ENCODE measurements at regions not wholly inside any gene's neighbourhood (a gene's known extent, or its start where the extent isn't known, plus 50 kb on each side); places are given as distances from the start of the nearest gene placed in this dataset.
A peak's percentile ranks its signal among the peaks of the same experiment; 100 is the strongest.

DNA sequence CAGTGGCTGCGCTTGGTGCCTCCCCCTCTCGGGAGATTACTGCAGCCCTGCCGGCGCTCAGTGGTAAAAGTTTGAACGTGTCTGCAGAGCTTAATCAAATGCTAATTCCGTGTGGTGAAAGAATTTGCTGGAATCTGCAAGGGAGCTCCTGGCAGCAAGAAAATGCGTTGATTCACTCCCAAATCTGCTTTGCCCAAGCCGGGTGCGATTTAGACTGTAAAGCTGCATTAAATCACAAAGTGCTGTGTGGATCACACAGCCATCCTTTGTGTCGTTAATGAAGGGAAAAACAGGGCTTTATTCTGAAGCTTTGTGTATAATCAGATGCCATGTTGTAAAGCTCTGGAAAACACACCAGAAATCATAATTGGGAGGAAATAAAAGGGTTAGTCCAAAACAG, 444.1 kb downstream of the BCOR start:
- no peak for DNase-seq

DNA sequence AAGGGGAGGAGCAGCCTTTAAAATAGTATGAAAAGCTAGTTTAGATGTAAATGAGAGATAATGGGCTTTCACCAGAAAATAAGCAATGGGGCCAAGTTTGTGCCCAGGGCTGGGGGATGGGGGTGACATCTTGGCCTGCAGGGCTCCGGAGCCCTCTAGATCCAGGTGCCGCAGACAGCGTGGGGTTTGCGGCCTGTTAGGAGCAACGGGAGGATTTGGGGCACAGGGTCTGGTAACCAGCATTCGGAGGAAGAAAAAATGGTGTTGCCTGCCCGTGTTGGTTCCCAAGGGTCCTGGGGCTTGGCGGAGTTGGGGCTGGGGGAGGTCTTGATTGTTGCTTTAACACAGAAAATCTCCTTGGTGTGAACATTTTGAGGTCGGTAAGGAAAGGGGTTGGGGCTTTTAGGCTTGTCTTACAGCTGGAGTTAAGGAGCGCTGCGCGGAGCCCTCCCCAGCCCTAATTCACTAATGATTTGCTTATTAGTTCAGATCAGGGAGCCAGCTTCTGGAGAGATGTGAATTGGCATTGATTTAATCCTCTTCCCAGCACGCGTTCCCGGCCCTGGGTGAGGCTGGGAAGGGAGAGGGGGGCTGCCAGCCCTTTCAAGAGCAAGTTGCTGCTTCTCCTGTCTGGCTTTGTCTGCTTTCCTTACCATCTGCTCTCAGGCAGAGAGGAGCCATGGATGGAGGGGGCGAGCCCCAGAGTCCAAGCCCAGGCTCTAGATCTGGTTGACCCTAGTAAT, 443.4 kb downstream of the BCOR start:
- no peak for DNase-seq

DNA sequence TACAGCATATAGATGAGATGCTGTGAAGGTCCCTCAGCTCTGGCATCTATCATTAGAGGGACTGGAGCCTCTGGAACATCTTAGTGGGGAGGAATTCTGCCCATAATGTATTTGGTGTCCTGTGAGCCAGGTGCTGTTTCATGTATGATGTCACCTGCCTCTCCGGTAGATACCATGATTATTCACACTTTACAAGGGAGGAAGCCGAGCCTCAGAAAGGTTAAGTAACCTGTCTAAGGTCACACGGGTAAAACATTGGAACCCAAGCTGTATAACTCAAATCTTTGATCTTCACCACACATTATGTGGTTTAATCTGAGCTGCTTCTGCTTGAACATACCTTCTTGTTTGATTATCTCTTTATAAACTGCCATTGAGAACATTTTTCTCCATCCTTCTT, 442.8 kb downstream of the BCOR start:
- DNase-seq: no peak

DNA sequence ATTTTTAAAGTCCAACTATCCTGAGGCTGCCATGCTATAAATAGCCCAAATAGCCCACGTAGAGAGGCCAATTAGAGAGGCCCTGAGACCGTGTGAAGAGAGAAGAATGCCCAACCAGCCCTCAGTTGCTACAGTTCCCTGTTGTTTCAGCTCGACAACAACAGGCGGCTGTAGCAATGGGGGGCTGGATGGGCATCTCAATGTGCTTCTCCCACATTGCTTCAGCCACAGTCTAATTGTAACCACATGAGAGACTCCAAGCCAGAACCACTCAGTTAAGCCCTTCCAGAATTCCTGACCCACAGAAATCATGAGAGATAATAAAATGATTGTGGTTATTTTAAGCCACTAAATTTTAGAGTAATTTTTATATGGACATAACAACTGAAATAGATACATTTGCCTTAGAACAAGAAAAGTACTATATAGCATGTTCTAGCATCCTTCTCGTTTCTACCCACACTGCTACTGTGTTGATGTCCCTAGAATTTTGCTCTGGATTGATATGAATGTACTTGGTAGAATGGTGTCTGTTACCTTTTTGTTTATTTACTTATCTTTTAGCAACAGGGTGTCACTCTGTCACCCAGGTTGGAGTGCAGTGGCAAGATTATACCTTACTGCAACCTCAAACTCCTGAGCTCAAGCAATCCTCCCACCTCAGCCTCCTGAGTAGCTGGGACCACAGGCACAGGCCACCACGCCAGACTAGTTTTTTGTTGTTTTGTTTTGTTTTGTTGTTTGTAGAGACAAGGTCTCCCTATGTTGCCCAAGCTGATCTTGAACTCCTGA, 436.4 kb downstream of the BCOR start:
- no peak for DNase-seq

DNA sequence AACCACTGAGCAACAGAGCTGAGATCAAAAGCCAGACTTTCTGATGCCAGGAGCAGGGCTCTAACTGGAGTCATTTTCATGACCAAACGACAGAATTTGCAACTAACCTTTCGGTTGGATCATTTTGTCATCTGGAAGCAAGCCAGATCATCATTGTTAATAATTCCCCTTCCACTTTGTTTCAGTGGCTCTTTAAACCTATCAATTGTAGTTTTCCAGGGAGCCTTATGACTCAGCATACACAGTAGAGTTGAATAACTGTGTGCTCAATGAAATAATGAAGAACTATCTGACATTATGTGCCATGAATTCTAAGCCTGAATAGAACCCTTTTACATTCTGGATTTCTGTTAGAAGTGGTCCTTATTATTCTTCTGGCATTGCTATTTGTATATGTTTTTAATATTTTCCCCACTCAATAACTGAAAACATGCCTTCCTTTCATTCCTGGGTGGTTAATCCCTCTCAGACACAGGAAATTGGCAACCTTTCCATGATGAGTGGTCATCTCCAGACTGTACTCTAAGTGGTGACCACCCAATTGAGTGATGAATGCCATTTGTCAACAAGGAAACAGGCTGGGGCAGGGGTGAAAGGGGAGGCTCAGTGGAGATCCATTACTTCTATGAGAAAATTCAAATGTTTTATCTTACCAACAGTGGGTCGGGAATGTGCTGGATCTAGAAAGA, 431.8 kb downstream of the BCOR start:
- DNase-seq: no peak

DNA sequence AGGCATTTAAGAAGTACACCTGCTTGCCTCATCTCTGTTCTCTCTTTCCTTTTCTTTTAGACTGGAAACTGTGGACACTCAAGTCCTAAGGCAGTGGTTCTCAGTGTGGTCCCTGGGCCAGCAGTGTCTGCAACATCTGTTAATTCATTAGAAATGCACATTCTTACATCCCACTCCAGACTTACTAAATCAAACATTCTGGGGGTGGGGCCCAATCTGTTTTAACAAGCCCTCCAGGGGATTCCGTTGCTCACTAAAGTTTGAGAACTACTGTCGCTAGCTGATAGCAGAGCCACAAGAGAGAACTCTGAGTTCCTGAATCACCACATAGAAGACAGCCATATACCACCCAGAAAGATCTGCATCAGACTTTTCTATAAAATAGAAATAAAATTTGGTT, 430.6 kb downstream of the BCOR start:
- DNase-seq: no peak

DNA sequence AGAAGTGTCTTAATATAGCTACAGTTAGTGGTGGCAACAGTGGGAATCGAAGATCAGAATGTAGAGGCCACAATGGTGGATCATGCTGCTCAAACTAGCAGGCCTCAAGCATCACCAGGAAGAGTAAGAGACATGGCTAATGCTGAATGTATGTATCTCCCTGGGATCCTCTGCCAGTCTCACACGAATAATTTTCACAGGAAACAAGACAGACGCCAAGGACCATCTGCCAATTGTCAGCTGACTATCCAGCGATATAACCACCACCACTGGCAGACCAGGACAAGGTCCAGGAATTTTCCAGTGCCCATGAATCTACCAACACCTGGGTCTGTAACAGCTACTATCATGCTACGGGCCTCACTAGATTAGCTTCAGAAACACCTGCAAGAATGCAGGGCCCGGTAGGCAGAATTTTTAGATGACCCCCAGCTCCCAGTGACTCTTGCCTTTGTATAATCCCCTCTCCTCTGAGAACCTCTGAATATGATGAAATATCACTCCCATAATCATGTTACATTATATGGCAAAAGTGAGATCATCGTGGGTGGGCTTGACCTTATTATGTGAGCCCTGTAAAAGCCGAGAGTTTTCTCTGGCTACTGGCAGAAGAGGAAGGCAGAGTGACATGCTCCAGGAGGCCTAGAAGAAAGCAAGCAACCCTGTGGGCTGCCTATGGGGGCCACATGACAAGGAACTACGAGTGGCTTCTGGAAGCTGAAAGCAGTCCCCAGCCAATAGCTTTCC, 429.8 kb downstream of the BCOR start:
- DNase-seq: no peak

DNA sequence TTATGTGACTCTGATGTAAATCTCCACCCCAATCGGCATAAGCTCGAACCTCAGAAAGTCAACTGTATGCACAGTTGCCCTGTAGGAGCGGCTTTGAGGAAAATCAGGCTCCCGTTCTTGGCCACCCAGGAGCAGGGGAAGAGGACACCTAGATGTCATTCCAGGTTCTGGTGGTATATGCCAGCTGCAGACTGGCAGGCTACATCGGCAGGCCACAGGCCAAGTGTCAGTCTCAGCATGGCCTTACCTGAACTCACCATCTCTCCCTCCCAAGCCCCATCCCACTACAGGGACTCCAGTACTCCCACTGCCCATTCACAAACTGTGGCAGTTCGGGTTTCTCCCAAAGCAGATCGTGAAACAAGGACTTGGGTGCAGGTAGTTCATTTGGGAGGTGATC, 428.1 kb downstream of the BCOR start:
- no peak for DNase-seq

DNA sequence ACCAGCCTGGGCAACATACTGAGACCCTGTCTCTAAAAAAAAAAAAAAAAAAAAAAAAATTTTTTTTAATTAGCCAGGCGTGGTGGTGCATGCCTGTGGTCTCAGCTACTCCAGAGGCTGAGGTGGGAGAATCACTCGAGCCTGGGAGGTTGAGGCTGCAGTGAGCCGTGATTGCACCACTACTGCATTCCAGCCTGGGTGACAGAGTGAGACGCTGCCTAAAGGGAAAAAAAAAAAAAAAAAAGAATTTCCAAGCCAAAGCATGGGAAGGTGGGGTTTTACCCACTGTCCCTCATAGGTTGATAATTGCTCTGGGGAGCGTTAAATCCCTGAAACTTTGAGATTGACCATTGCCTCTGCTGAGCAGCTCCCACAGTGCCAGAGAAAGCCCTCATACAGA, 427.5 kb downstream of the BCOR start:
- no peak for DNase-seq

DNA sequence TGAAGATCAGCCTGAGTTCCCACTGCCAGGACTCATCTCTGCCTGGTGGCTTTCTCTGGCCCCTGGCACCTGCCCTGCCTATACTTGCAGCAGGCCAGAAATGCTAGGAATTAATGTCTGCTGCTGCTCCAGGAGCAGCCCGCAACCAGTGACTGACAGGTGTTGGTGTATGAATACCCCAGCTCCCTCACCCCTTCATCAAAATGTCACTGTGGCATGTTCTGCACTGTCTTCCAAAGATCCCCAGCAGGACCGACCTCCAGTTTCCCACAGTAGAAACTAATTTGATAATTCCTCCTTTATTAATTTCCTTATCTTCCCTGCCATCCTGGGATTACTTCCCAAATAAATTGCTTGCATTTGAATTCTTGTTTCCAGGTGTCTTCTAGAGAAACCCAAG, 425.4 kb downstream of the BCOR start:
- no peak for DNase-seq

DNA sequence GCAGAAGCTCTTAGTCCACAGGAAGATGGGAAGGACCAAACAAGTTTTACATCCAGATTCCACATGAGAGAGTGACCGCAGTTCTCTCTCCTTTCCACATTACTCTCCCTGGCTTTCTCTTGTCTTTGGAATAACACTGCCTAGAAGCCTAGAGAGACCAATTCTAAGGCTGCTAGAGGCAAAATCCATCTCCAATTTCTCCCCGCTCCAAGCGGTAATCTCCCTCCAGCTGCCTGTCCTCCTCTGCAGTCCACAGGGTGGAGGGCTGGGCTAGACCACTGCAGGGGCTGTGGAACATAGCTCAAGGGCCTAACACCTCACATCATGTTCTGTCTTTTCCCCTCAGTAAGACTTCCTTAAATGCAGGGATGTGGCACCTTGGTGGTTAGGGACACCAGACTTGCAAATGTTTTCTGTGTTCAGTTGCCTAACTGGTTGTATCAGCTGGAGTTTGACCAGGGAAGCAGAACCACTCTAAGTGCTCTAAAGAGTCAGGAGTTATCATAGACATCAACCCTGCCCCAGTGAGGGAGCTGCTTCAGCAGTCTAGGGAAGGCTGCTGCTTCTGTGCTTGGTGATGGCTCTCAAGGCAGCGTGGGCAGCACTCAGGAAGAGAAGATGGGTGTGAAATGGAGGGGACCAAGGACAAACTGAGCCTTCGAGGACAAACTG, 423.1 kb downstream of the BCOR start:
- DNase-seq: no peak

DNA sequence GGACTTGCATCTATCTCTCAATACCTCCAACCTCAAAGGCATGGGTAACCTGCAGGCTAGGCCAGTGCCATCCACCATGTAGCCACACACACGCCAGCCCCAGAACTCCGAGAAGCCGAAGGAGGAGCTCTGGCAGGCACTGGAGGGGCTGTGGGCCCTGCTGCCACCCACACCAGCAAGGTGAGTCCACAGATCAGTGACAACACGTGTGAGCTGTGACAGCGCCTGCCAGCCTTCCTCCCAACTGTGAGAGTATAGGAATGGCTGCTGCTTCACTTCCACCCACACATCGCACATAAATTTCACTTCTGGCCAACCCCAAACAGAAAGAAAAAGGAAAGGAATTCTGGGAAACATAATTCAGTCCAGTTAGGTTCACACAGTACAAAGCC, 422.6 kb downstream of the BCOR start:
- no peak for DNase-seq

DNA sequence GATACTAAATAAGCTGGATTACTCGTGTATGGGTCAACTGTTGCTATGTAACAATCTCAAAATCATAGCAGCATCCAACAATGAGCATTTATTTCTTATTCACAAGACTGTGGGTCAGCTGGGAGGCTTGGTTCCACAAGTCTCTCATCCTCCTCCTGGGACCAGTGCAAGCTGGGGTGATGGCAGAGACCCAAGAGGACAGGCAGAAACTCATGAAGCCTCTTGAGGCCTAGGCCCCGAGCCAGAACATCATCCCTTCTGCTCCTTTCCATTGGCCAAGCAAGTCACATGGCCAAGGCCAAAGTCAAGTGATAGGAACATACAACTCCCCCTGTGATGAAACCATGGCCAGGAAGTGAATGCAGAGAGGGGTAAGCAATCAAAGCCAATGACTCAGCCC, 422.1 kb downstream of the BCOR start:
- DNase-seq: no peak

DNA sequence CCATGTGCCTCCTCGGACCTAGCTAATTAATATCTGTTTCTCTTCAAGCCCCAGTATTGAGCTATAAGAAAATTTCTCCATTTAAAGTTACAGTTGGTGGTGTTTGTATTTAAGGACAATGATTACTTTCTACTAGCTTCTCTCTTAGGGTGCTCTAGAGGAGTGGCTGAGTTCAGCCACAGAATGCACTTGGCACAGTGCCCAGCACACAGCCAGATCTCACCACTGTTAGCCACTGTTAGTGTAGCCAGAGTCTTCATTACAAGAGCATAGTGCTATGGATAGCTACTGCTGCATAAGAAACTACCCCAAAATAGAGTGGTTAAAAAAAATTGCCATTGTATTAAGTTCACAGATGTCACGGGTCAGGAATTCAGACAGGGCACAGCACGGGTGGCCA, 421.3 kb downstream of the BCOR start:
- DNase-seq: no peak

DNA sequence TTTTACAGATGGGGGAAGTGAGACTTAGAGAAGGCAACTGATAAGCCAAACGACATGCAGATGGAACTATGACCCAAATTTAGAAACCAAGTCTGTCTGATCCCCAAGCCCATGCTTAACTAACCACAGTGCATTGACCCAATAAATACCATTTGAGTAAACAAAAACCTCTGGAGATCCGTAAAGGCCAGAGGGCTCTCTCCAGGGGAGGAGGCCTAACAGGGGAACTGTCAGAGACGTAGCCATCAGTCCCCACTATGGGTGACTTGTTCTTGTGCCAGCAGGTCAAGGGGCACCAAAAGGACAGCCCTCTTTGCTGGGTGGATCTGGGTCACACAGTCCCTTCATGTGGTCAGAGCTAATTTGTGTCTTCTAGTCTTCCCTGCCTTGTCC, 420.2 kb downstream of the BCOR start:
- DNase-seq: no peak

DNA sequence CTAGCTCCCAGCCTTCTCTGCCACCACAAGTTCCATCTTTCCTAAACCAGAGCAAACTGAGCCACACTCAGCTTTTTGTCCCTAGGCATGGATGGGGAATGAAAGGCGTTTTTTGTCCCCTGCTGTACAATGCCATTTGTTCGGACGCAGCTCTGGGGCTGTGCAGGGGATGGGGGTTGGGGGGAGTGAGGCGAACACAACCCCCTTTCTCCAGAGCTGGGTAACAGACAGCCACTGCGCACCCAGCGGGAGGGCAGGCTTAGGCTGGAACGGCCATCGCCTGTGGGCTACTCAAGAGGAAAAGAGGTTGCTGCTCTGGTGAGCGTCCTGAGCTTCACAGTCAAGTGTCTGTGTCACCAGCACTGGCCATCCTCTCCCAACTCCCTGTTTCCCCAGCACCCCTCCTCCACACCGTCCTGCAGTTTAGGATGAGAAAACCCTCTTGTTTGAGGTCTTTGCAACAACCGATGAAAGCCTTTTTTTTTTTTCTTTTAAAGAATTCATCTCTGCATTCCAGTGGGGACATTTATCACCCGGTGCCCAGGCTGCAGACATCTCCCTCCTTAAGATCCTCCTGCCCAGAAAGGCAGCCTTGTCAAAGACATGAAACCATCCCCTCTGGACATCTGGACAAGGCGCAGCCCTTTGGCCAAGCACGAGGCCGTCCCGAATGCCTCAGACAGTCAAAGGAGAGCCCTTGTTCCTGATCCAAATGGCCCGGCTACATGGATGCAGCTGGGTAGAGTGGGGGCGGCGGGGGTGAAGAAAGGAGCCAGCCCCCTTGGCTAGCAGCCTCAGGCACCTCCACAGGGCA, 419.6 kb downstream of the BCOR start:
- DNase-seq: no peak

DNA sequence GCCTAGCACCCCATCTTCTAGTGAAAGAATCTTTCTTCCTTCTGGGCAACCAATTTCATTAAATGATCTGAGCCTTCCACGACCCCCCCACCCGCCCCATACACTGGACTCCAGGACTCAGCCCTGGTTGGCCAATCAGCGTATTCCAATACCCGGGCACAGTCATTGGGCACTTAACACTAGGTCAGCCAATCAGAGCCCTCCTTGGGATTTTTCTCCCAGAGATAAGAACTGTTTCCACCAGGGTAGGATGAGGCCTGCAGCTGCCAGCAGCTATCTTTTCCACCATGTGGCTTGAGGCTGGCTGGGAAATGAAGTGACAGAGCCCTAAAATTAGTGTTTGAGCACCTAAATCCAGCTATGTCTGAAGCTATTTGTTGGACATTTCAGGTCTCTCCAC, 418.8 kb downstream of the BCOR start:
- DNase-seq: no peak

DNA sequence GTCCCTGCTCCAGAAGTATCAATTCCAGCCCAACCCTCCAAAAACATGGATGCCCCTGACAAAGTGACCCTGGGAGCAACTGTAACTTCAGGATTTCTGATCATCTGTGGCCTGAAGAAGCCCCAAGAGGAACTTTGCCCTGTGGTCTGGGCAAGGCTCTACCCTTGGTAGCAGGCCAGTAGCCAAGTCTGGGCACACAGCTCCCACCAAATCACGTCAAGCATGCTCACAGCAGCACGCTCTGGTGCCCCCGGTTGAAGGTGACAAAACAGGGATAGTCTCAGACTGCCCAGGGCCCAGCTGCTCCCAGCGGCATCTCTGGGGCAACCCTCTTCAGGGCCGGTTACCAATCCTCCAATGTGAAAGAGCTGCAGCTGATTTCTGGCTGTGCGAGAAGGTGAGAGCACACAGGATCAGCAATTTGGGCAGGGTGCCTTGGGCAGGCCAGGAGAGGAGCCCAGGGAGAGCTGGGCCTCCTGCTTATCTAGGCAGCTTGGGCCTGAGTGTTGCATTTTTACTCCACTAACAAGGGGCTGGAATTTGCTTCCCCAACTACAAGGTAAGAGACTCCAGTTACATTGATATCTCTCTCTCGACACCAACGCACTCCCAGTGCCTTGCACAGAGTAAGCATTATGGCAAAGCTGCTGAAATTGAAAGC, 418.1 kb downstream of the BCOR start:
- DNase-seq: no peak

DNA sequence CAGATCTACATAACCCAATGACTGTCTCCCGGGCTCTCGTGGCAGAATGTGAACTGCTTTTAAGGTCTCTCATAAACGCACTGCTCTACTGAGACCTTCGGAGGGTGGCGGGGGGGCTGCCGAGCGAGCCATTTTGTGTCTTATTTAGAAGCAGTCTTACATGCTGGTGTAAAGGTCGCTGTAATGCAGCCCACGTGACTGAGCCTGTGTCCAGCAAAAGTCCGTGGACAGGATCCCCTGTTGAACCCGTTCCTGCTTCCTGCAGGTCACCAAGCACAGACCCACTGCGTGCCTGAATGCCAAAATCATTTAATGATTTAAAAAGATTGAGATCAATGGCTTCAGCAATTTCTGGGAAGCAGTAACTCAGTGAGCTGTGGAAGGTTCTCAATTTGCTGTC, 415.9 kb downstream of the BCOR start:
- DNase-seq: no peak

DNA sequence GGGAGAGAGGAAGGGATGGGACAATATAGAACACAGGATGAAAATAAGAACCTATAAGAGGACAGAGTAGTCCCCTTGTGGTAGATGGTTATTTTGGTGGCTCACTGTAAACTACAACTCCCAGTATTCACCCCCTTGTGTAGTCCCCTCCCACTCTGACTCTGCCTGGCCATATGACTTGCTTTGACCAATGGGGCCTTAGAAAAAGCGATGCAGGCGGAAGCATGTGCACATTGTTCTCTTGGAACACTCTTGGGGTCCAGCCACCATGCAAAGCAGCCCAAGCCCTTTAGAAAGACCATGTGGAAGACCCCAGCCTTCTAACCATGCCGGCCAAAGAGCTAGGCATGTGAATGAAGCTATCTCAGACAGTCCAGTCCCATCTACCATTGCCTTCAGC, 415.0 kb downstream of the BCOR start:
- peak in 1 of 2 experiments; percentile 13 for DNase-seq

DNA sequence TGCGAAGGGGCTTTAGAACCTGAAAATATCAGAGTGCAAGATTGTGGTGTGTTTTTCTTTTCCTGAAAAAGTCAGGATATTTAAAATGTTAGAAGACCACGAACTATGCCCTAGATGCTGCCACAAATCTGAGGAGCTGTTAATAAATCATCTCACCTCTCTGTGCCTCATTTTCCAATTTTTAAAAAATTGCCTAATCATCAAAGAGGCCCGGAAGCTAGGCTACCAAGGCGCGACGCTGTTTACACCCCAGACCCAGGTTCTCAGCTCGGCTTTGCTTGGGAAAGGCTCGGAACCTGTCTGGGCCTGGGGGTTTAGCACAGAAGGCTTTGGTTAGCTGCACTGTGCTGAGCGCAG, 409.6 kb downstream of the BCOR start:
- DNase-seq: no peak

Data from NCI-H2081 (cell line).